NCI-H1694 treated with DMSO at 0.1 percent for 48 hours (cell line): ENCODE measurements at regions not wholly inside any gene's neighbourhood (a gene's known extent, or its start where the extent isn't known, plus 50 kb on each side); places are given as distances from the start of the nearest gene placed in this dataset.
"Not testable (repeated sequence)": the region's sequence is repeated elsewhere in the genome, so short reads cannot be mapped to it uniquely, and the experiment has no call there.

ENCODE experiments used
- DNase-seq: peaks from one replicate; lab custom pipeline; 2025; lab: John Stamatoyannopoulos, UW

- no peak for DNase-seq
These were observed 1502.4 kb upstream of the TENM4 start for GRCh38 chr11:80943226-80943625.

- no peak for DNase-seq
These were observed 1497.0 kb upstream of the TENM4 start for GRCh38 chr11:80937842-80938241.

- DNase-seq: no peak
These were observed 1489.2 kb upstream of the TENM4 start for GRCh38 chr11:80930038-80930437.

DNA sequence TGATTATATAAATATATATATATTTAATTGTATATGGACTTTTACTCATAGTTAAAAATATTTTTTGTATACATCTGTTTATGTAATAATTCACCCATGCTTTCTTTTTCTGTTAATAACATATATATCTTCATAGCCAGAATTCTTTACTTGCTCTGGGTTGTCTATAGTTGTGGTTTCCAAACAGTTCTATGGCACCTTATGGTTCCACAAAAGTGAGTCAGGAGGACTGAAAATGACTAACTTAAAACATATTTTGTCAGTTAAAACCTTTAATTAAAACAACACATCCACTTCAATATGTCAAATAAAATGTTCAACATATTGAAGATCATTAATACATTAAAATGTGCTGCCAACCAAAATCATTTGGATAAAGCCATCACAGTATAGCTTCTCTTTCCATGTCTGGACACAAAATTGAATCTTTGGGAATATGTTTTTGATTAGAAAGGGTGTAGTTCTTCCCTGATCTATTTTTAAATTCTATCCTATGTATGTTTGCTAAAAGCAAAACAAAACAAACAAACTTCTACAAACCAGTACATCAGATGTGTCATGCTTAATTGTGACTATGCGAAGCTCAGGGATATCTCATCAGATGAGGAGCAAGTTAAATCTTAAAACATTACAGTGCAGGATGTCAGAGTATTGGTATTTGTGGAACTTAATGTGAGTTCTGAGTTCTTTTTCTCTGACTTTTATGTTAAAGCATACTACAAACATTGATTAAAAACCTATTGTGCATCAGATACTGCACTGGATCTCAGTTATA, 1488.4 kb upstream of the TENM4 start:
- DNase-seq: no peak

- no peak for DNase-seq
These were observed 1484.5 kb upstream of the TENM4 start for GRCh38 chr11:80925321-80925720.

DNA sequence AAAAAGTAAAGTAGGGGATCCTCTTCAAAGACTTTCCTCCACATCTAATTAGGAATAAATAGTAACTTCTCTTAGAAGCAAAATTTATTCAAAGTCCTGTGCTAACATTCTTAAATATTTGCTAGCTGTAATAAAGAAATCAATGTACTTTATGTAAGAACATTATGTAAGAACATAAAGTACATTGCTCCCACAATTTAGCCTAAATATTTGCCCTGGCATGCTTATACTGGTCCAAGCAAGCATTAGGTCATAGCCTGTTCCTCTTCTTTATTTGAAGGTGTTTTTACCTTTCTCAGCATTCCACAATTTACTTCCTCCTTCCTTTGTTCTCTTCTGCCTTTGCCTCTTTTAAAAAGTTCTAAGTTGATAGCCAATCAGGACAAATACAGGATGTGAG, 1480.5 kb upstream of the TENM4 start:
- not testable (repeated sequence) for DNase-seq

DNA sequence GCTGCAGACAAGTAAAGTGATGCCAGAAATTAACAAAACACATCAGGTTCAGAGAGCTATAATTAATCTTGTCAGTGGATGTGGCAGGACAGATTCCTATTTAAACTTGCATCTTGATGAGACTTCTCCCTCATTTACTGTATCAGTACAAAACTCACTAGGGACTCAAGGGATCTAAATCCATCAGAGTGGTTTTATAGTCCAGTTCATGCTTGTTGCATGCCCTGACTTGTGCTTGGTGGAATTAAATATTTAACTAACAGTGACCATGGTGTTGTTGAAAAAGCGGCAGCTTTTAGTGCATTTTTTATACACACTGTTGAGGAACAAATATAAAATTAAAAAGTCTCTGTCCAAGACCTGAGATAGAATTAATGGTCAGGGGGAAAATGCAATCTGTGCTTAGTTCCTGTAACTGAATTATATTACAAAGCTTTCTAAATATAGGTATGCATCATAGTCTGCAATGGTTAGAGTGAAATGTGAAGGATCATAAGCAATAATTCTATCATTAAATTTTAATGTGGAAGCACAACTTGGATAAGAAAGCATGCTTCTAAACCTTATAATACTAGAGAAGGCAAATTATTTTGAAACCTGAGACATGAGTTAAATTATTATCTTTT, 1475.5 kb upstream of the TENM4 start:
- DNase-seq: peak; percentile 10

DNA sequence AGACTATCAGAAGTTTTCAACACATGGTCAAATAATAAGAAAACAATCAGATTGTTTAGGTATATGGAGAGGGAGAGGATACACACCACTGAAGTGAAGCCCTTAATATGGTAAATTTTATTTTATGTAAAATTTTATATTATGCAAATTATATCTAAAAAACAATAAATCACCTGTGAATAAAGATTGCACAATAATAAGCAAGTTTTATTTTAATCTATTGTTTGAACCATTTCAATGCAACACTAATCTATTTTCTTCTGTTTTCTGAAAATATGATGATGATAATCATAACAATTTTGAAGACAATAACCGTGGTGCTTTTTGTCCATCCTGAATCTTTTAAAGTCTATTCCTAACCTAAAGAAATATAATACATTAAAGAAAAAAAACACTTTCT, 1473.5 kb upstream of the TENM4 start:
- no peak for DNase-seq

DNA sequence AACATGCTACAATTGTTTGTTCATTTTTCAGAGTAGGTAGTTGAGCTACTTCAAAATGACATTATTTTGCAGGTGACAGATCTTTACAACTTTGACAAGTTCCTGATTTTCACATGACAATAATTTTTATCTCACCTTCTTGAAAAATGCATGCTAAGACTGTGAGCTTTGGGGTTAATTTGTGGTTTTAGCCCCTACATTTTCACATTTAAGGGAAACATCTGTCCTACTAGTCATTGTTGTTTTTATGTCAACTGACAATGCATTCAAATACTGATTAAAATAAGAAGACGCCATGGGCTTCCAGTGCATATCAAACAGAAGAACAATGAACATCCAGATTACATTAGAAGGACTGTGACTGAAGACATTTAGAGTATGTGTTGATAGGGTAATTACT, 1470.8 kb upstream of the TENM4 start:
- no peak for DNase-seq

GRCh38 chr11:80900265-80900664, 1459.4 kb upstream of the TENM4 start:
- DNase-seq: no peak

- no peak for DNase-seq
These were observed 1458.6 kb upstream of the TENM4 start for GRCh38 chr11:80899381-80899780.

- DNase-seq: no peak
These were observed 1458.1 kb upstream of the TENM4 start for GRCh38 chr11:80898910-80899309.

GRCh38 chr11:80886684-80887083, 1445.9 kb upstream of the TENM4 start:
- no peak for DNase-seq

DNA sequence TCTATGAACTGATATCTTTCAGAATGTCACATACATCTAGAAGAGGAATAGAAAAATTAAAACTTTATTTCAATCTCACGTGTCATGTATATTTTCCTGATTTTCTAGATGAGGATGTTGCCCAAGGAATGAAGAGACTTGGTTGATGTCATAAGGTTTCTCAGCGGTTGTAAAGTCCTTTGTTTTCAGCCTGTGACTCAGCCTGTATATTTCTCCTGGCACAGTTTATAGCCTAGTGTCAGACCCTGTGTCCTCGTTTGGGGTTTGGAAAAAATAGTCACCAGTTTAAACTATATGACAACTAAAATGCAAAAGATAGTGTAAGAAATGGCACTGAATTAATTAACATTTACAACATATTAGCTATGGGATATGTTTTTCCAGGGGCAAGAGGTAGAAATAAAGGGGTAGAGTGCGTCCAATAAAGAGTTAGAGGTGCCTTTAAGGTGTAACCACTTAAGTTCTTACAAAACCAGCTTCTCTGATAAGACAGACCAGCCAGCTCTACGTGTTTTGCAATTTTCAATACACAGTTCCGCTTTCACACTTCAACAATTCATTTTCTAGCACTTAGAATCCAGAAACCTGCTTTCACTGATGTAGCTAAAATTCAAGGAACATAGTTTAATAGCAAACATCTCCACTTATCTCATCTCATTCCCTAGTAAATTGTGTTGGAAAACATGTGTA, 1432.6 kb upstream of the TENM4 start:
- DNase-seq: no peak

GRCh38 chr11:80872116-80872728, 1431.4 kb upstream of the TENM4 start:
- DNase-seq: no peak

- DNase-seq: peak; percentile 64
These were observed 1428.0 kb upstream of the TENM4 start for GRCh38 chr11:80868831-80869230.

- no peak for DNase-seq
These were observed 1421.2 kb upstream of the TENM4 start for GRCh38 chr11:80862011-80862410.

GRCh38 chr11:80861193-80861592, 1420.4 kb upstream of the TENM4 start:
- DNase-seq: no peak

GRCh38 chr11:80860632-80861031, 1419.8 kb upstream of the TENM4 start:
- no peak for DNase-seq

DNA sequence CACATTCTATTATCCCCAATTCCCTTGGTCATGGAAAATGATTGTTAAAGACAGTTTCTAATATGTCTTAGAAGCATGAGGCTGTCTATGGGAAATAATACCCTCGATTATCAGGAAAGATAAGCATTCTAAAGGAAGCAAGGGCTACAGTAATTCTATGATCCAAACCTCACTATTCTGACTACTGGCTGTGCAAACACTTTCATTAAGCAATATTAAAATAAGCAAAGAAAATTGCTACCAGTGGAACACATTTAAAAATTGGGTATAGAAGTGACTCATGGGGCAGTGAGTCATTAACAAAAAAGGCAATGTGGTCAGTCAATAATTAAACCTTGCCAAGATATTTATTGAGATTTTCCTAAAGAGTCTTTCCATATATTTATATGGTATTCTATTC, 1415.2 kb upstream of the TENM4 start:
- no peak for DNase-seq

GRCh38 chr11:80855426-80855825, 1414.6 kb upstream of the TENM4 start:
- DNase-seq: no peak

- DNase-seq: no peak
These were observed 1408.4 kb upstream of the TENM4 start for GRCh38 chr11:80849253-80849652.

DNA sequence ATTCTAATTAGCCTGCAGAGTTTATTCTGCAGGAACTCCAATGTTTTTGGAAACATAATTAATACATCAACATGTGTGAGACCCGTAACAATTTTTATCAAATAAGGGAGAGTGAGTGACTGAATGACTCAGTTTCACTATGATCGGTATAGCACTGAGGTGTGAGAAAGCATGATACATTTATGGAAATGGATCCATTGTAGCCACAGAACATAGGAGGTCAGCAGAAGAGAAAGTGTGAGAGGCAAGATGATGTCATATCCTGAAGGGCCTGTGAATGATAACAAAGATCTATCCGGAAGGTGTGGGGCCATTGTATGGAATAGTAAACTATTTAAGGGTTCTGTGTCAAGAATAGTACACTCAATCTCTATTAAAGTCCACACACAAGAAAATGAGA, 1406.1 kb upstream of the TENM4 start:
- DNase-seq: no peak
